ENCODE measurements at regions not wholly inside any gene's neighbourhood (a gene's known extent, or its start where the extent isn't known, plus 50 kb on each side); places are given as distances from the start of the nearest gene placed in this dataset.
"Not testable (repeated sequence)": the region's sequence is repeated elsewhere in the genome, so short reads cannot be mapped to it uniquely, and the experiment has no call there.

- DNase-seq = no peak
These were observed 278.0 kb downstream of the FBXO8 start for GRCh38 chr4:174005422-174005821.

GRCh38 chr4:173998471-173999144, 284.9 kb downstream of the FBXO8 start:
- no peak for DNase-seq

DNA sequence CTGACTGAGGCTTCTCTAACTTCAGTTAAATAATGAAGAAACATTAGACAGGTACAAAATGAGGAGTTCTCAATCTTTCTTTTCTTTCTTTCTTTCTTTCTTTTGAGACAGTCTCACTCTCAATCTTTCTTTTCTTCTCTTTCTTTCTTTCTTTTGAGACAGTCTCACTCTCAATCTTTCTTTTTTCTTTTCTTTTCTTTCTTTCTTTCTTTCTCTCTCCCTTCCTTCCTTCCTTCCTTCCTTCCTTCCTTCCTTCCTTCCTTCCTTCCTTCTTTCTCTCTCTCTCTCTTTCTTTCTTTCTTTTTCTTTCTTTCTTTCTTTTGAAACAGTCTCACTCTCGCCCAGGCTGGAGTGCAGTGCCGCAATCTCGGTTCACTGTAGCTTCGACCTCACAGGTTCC, 287.7 kb downstream of the FBXO8 start:
- not testable (repeated sequence) for DNase-seq

DNA sequence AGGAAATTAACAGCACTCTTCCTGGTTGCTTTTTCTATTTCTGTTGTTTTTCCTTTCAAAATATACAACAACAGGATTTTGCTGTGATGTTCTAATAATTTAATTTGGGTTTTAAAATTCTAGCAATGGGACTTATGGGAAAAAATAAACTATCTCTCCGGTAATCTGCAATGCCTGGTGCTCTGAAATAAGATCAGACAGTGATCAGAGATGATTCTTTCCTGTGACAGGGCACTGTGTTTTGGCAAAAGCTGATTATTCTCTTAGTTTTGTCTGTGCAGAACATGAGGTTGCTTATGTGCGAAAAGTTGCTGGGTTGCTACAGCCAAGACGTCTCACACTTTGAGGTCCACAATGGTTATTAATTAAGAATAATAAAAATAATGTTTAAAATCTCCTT, 291.7 kb downstream of the FBXO8 start:
- DNase-seq = no peak

- no peak for DNase-seq
These were observed 292.2 kb downstream of the FBXO8 start for GRCh38 chr4:173991316-173991715.

GRCh38 chr4:173990869-173991210, 292.6 kb downstream of the FBXO8 start:
- no peak for DNase-seq

- no peak for DNase-seq
These were observed 293.2 kb downstream of the FBXO8 start for GRCh38 chr4:173990126-173990868.

GRCh38 chr4:173963523-173963922, 319.9 kb downstream of the FBXO8 start:
- not testable (repeated sequence) for DNase-seq

DNA sequence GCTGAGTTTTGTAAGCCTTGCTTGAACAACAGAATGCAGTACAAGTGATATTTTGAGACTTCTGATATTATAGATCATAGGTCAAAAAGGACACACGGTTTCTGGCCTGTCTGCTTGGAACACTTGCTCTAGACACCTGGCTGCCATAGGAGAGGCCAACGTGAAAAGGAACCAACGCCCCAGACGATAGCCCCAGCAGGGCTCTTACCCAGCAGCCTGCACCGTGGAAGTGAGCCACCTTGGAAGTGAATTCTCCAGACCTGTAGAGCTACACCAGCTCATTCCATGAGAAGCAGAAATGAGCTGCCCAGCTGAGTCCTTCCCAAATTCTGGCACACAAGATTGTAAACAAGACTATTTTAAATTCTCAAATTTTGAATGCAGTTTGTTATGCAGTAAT, 323.1 kb downstream of the FBXO8 start:
- DNase-seq = no peak

DNA sequence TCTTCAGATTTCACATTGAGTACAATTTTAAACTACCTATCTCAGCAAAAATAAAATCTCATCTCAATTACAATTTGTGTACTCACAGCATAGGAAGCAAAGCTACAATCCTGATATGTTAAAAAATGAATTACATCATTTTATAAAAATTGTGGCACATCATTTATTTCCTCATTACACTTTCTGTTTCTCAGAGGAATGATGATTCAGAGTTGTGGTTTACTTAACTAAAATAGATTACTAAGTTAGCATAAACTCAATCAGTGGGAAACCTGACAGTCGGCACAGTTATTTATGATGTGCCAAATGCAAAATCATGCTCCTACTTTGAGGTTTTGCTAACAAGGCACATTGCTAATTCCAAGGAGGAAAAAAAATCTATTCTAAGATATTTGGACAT, 325.0 kb downstream of the FBXO8 start:
- no peak for DNase-seq

DNA sequence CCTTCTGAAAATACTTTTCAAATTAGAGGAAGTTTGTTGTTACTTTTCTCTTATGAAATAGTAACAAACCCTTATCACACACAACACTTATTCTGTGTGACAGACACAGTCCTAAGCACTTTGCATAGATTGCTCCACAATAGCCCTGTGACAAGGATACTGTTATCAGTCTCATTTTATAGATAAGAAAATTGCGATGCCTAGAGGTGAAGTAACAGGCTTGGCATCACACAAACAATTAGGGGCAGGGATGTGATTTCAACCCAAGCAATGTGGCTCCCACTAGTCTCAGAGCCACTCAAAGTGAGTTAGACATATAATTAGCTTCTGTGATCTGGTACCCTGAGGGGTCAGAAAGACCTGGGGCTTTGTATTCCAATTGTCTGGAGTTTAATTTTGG, 339.9 kb downstream of the FBXO8 start:
- DNase-seq = no peak

- DNase-seq = no peak
These were observed 343.3 kb downstream of the FBXO8 start for GRCh38 chr4:173940146-173940545.

DNA sequence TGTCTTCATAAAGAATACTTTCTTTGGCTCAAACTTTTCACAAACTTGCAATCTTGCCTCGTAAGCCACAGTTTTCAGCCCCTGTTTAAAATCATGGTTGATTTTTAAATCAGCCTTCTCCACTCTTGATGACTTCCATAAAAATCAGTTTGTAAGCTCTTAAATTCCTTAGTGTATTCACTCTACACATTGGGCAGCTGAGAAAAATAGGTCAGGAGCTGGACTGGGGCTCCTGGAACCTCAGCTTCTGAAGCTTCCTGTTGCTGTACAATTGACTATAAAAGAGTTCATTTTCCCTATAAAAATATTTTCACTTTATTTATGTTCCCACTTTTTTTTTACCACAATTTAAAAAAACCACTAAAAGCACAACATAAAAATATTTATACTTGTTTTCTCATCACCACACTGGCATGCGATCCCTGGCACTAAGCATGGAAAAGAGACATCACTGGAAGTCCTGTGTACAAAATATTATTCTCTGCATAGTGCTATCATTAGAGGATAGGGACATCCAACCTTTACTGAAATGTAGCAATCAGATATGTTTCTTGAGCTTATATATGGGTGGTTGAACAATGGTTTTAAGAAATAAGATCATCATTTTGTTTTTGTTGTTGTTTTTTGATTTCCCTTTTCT, 345.7 kb downstream of the FBXO8 start:
- DNase-seq = no peak

DNA sequence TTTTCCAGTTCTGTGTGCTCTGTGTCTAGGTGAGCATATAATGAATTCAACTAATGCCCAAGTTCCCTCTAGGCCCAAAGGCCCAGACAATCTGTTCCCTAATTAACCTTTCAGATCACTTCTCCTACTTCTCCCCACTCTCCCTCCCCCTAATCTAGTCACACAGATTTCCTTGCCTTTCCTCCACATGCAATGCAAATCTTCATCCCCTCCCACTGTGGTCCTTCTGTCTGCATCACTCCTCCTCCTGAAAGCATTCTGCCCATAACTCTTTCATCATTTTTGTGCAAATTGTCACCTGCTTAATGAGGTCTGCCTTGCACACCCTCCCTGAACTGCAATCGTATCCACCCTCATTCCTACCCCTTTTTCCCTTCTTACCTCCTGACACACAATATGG, 346.6 kb downstream of the FBXO8 start:
- DNase-seq = no peak

GRCh38 chr4:173935622-173936405, 347.7 kb downstream of the FBXO8 start:
- no peak for DNase-seq

DNA sequence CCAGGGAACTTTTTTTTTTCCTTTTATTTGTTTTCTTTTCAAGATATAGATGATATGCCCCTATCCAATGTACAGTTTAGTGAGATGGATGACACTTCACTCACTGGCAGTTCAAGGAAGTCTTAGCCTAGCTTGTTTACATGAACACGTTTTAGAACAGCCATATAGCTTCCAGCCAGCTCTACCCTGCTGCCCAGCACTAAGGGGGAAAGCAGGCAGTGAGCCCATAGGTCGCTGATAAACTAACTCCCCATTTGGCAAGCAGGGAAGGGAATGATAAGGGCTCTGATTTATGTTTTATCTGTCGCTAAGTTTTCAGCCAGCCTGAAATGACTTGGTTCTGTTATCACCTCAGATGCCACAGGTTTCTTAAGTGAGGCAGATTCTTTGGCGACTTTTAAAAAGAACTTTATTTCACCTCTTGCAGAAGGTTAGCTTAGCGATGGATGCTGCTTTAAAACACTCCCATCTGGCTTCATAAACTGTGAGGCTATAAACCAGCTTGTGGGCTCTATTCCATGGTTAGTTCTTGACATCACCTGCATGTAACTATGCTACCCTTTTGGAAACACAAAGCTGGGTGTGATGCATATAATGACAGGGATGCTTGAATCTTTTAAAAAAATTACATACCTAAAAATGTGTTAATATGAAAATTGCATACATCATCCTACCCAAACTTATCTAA, 348.4 kb downstream of the FBXO8 start:
- DNase-seq = no peak

DNA sequence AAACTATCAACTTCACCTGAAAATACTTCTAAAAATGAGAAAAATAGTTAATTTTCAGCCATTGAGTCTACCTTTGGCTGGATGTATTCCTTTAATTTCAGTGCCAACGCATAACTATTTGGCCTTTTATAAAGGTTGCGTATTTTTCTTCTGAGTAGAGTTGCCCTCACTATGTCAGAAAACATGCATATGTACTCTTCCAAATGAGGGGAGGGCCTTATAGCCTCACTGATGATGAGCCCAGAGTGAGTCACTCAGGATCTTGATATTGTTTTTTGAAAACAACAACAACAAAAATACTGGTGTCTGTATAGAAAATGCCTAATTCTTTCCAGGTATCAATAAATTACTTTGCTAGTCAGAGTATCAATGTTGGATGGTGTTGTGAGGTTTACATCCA, 349.3 kb downstream of the FBXO8 start:
- no peak for DNase-seq

GRCh38 chr4:173932701-173933100, 350.8 kb downstream of the FBXO8 start:
- DNase-seq = no peak

DNA sequence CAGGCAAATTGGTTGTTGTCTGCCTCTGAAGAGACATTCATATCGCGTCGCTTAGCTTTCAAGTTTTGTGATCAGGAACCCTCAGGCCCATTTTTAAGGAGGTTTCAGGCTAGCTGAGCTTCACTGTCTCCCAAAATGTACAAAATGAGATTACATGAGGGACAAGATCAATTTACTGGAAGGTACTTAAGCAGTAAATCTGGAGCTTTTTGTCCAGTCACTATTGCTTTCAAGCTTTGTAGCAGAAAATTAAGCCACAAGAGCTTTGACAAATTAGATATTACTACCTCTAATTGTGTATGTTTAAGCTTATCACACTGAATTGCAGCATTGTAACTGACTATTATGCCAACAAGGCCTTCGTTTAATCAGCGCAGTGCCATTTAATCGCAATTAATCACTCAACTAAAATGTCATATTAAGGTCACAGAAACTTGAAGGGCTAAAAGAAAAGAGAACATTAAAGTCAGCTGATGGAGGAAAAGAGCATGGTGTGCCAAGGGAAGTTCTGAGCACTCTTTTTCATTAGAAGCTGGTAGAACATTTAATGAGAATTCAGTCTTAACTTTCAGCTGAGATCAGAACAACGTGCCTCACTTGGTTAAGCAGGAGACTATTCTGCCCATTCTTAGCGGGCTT, 353.0 kb downstream of the FBXO8 start:
- no peak for DNase-seq

DNA sequence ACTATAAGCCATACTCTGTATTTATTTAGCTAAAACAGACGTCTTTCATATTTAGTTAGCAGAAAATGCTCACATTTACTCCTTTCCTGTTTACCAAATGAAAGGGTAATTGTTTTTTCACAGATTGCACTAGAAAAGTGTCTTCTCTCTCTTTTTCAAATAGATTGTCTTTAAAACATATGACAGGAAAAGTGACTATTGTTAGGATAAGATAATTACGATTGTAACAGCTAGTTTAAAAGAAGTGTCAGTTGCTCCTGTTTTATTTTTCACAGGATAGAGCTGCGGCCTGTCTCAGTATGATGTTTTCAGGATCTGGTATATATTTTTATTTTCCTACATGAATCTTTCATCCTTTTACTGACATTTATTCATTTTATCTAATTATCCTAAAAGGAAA, 353.5 kb downstream of the FBXO8 start:
- no peak for DNase-seq

DNA sequence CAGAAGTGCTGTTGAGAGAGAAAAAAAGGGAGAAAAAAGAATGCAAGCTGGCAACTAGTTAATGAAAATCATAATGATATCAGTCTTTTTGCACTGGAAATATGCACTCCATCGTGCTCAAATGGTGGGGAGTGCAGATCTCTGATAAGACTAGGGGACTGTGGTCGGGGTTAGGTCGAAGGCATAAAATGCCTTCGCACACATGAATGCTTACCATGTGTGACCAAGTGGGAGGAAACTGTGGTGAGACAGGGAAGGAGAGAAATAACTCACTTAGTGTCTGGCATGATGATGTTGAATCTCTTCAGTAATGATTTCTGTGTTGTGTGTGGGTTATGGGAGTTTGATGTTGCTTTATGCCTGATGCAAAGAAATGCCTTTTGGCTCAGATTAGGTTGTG, 358.9 kb downstream of the FBXO8 start:
- no peak for DNase-seq

GRCh38 chr4:173919861-173920260, 363.6 kb downstream of the FBXO8 start:
- no peak for DNase-seq
